GM12878 (cell line): ENCODE measurements at regions not wholly inside any gene's neighbourhood (a gene's known extent, or its start where the extent isn't known, plus 50 kb on each side); places are given as distances from the start of the nearest gene placed in this dataset.

ENCODE experiments used
- CREM ChIP-seq: IDR thresholded peaks from 2 replicates; pipeline ENCODE4 v1.6.1; 2014; ENCODE audit warnings: antibody characterized with exemption, low read depth
- EZH2 ChIP-seq: IDR thresholded peaks from 2 replicates; pipeline ENCODE4 v1.6.1; 2012; ENCODE audit warnings: low read depth, mild to moderate bottlenecking, control low read depth, inconsistent platforms, low read length, borderline replicate concordance; ENCODE audit not compliant: control insufficient read depth

GRCh38 chr11:21634491-21634890 is 558.4 kb upstream of the ANO5 start:
- TF ChIP-seq EZH2 (no peak), CREM (no peak)
